GM18499 (cell line): ENCODE measurements at regions not wholly inside any gene's neighbourhood (a gene's known extent, or its start where the extent isn't known, plus 50 kb on each side); places are given as distances from the start of the nearest gene placed in this dataset.
A peak's percentile ranks its signal among the peaks of the same experiment; 100 is the strongest.
"Not testable (repeated sequence)": the region's sequence is repeated elsewhere in the genome, so short reads cannot be mapped to it uniquely, and the experiment has no call there.

Source experiments
- ATAC-seq: cut with Tn5 transposase; IDR thresholded peaks from one replicate; pipeline ENCODE4 v1.9.1; 2021; ENCODE audit warnings: moderate number of reproducible peaks; ENCODE audit not compliant: insufficient read depth, unreplicated experiment

DNA sequence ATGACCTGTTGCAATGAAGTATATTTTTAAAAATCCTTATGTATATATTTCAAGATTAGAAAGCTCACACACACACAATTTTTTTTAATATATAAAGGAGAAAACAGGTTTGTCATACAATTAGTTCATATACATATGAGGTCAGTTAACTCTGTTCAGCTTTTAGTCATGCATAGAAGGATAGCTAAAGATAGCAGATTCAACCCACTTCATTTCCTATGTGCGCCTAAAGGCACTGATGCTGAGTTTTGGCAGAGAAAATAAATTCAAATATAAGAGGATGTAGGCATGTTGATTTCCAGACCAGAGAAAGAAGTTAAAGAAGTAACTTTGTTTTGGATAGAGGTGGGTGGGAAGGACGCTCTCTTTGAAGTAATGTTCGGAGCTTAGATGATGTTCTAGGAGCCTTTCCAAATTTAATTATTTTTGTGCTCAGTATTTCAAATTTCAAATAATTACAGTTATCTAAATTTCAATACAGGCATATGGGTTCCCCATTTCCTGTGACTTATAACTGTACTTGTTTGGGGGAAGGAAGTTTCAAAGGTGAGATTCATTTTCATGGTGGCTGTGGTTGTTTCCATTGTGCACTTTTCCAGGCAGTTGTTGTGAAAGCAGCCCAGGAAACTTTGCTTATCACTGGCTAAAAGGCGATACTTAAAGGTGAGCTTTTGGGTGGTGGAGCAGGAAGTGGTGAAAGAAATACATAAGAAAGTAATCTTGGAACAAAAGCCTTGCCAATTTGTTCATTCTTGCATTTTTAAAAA is 523.4 kb upstream of the FANCL start:
- ATAC-seq, result peak; percentile 45

DNA sequence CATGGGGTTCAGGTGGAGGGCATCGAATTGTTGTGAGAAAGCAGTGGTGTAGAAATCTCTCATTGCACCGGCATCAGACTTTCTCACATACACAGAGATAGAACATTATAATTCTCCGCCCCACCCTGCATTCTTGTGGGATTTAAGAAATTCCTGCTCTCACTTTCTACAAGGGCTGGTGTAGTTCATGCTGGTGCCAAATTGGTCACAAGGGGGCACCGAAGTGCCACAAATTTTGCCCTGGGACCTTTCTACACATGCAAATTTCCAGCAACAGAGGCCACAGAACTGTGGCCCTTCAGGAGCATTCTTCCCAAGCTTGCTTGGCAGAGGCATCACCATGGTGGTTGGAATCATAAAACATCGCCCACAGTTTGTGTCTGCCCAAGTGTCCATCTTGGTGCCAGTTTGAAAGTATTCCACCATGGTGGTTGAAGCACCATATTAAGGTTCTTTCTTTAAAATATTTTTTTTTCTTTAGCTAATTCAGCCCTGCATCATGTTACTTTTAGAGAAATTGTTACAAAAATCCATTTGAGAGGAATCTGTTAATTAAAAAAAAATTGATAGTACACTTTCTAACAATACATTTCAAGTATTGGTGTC is 521.2 kb upstream of the FANCL start:
- no peak for ATAC-seq

DNA sequence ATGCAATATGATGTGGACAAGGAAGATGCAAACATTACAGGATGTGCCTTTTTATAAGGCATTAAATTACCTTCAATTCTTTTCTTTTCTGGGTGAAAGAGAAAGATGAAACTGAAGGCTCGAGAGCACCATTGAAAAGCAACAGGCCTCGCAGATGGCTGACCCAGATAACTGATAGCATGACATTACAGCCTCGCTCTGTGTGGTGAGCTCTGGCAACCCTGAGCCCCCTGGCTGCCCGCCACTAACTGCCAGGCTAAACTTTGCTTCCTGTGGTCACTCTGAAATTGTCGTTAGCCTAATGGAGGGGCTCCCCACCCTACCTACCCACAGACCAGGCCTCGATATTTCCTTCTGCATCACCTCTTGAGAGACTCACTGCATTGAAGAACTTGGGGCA is 516.8 kb upstream of the FANCL start:
- no peak for ATAC-seq

DNA sequence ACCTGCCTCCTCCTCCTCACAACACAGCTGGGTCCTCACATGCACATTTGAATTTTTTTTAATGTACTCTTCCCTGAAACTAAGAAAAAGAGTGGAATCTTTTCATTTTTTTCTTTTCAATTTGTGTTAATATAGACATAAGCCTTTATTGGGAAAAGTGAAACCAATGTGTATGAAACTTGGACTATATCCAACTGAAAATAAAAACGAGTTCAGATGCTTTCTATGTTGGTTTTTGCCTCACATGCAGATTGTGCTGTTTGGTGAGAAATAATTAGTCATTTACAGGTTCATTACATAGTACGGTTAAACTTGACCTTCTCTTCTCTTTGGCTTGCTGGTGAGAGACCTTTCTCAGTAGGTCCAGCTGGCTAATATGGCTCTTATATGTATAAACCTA is 515.2 kb upstream of the FANCL start:
- ATAC-seq, result no peak

DNA sequence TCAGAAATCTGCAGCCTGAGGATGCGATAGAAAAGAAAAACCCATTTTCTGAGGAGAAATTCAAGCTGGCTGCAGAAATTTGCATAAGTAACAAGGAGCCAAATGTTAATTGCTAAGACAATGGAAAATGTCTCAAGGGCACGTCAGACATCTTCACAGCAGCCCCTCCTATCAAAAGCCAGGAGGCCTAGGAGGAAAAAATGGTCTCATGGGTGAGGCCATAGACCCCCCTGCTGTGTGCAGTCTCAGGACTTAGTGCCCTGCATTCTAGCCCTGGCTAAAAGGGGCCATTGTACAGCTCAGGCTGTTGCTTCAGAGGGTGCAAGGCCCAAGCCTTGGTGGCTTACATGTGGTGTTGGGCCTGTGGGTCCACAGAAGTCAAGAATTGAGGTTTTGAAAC is 511.4 kb upstream of the FANCL start:
- not testable (repeated sequence) for ATAC-seq

DNA sequence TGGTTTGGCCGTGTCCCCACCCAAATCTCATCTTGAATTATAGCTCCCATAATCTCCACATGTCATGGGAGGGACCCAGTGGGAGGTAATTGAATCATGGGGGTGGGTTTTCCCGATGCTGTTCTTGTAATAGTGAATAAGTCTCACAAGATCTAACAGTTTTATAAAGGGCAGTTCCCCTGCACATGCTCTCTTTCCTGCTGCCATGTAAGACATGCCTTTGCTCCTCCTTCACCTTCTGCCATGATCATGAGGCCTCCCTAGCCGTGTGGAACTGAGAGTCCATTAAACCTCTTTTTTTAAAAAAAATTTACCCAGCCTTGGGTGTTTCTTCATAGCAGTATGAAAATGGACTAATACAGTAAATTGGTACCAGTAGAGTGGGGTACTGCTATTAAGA is 510.6 kb upstream of the FANCL start:
- not testable (repeated sequence) for ATAC-seq

DNA sequence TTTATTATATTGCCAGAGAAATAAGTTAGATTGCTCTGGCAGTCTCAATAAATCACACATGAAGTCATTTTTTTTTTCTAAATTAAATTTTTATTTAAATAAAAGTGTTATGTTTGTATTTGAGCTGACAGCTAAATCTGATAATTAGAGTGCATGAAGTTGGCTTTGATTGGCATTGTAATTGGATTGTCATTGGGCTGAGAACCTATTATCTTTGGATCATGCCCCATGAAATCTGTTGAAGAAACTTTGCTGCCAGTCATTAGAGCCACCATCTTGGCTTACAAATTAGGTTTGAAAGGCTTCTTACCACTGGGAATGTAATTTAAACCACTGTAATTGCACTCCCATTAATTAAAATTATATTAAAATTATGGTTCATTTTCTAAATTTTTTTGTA is 507.9 kb upstream of the FANCL start:
- ATAC-seq, result no peak

DNA sequence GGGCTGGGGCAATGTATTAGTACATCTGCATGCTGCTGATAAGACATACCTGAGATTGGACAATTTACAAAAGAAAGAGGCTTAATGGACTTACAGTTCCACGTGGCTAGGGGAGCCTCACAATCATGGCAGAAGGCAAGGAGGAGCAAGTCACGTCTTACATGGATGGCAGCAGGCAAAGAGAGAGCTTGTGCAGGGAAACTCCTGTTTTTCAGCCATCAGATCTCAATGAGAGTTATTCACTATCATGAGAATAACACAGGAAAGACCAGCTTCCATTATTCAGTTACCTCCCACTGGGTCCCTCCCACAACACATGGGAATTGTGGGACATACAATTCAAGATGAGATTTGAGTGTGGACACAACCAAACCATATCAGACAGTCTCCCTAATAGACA is 504.2 kb upstream of the FANCL start:
- ATAC-seq, result not testable (repeated sequence)

DNA sequence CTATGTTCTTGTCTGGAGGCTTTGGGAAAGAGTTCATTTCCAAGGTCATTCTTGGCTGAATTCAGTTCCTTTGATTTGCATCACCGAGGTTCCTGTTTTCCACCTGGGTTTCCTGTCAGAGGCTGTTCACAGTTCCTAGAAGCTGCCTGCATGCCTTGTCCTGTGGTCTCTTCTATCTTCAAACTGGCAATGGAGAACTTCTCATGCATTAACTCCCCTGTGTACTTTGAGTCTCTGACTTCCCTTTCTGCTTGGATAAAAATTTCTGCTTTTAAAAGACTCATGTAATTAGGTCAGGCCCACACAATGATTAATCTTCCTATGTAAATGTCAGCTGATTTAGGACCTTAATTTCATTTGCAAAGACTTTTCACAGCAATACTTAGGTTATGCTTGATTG is 499.3 kb upstream of the FANCL start:
- no peak for ATAC-seq

DNA sequence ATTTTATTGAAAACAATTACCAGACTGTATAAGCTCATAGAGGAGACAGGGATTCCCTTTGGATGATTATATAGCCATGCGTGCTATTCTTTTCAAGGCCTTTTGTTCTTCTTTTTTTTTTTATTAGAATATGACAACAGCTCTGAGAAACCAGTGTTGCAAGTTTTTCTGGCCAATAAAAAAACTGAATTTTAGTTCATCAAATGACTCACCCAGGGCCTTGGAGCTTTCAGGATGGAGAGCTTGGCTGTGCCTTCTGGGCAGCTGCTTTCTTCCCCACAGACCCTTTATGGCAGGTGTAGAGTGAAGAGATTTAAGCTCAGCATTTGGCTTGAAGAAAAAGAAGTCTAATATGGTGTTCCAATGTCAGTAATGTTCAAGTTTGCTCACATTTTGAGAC is 497.9 kb upstream of the FANCL start:
- ATAC-seq, result no peak

DNA sequence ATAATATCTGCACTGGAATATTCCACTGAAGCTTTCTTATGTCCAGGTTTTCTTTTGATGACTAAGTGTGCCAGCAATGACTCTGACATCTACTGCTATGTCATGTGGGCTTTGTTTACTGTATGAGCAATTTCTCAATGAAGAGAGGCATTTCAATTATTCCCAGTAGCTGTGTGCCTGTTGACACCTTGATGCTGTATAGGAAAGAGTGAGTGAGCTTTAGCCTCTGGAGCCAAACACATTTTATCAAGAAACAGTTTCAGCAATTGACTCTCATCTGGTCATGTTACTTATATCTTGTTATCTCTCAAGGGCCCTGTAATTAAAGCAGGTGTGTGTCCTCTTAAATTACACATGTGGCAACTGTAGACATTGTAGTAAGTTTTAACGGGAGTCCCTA is 493.2 kb upstream of the FANCL start:
- no peak for ATAC-seq

DNA sequence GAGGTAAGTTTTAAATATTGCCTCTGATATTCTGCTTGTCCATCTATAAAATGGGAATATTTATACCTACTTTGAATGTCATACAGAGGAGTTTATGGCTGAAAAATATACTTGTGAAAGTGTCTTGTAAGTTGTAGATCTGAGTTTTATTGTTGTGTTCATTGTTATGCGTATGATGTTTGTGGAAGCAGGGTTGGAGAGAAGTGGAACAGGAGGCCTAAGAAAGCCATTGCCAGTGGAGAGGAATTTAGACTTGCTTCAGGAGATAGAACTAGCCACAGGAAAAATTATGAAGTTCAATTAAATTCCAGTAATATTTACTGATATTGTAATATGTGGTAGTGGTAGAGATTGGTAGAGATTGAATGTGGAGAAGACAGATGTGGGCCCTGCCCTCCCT is 491.9 kb upstream of the FANCL start:
- no peak for ATAC-seq

DNA sequence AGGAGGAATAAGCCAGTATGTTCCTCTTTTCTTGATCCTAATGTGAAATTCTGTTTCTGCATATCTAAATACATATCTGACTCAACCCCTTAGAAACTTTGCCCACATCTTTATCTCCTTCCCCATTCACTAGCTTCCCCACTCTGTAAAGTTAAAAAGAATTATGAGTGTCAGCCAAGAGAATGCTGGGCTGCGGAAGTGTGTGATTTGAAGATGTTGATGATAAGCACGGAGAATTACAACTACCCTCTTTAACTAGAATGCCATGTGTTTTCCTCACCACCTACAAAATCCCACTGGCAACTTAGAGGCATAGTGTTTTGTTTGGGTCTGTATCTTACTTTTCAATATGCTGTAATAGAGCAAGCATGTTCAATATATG is 490.4 kb upstream of the FANCL start:
- ATAC-seq, result no peak

DNA sequence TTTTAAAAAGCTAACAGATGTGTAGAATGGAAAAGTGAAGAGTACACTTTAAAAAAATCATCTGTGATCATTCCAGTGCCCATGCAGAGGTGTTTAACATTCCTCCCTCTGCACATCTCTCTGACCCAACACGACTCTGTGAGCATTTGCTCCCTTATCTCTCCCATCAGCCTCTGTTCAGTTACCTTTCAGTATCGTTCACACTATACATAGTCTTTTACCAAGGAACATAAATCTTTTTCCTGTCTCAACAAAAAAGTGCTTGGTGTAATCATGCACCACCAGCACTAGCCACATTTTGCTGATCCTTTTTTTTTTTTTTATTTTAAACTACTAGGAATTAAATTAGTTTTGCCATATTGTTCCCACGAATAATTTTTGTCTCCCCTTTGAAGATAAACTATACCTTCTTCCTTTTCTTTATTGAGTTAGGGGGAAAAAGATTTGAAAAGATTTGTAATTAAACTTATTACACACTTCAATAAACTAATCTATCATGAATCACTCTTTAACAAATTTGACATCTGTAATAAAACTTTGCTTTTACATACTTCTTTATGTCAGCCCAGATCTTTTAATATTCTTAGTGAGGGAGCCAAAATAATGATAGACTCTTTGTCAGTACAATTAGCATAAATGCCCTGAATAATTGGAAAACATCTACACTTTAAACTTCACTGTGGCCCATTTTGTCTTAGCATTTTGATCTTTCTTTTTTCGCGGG is 489.8 kb upstream of the FANCL start:
- ATAC-seq, result no peak

DNA sequence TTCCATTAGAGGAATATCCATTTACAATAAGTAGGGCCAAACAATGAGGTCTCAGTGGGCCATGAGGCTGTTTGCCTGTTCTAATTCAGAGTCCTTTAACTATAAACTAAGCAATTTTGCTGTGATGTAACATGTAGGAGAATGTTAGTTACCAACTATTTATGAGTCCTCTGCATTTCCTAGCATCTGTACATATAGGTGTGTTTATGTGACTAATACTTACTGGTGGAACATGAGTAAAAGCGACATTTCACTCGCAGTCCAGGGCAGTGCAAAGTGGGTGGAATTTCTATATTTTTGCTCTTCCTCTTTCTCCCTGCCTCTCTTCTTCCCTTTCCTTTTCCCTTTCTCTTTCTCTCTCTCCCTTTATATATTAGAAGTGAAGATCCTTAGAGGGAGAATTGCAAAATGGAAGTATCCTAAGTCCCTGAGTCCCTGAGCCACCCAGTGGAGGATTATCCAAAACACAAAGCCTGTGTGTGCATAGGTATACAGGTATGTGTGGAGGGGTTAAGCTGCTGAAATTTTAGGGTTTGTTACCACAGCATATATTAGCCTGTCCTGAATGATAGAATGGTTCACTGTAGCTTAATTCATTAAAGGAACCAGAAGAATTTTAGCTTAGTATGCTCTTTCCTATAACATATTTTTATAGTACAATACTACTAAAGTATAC is 487.0 kb upstream of the FANCL start:
- ATAC-seq, result no peak

DNA sequence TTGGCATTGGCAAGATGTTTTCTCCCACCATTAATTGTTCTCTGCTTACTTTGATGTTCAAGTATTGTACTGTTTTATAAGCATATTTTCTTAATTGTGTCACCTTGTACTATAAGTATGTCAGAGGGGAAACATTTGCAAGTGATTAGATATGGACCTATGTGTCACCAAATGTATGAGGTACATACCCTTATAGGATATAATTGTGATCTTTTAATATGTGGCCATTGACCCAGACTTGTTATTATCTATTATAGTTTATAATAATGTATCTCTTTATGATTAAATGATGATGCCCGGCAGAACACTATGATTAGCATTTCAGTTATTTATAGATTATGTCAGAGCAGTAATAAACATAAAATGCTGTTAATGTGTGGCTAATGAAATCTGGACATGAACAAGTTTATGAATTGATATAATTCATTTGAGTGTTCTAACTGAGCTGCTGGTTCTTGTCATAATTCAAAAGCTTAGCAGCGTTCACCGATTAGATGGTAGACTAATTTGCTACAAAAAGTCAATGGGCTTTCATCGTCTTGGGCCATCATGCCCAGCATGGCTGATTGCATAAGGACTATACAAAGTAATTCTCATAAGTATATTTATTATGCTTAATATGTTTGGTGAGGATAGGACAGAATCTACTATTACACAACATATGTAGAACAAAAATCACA is 480.9 kb upstream of the FANCL start:
- no peak for ATAC-seq

DNA sequence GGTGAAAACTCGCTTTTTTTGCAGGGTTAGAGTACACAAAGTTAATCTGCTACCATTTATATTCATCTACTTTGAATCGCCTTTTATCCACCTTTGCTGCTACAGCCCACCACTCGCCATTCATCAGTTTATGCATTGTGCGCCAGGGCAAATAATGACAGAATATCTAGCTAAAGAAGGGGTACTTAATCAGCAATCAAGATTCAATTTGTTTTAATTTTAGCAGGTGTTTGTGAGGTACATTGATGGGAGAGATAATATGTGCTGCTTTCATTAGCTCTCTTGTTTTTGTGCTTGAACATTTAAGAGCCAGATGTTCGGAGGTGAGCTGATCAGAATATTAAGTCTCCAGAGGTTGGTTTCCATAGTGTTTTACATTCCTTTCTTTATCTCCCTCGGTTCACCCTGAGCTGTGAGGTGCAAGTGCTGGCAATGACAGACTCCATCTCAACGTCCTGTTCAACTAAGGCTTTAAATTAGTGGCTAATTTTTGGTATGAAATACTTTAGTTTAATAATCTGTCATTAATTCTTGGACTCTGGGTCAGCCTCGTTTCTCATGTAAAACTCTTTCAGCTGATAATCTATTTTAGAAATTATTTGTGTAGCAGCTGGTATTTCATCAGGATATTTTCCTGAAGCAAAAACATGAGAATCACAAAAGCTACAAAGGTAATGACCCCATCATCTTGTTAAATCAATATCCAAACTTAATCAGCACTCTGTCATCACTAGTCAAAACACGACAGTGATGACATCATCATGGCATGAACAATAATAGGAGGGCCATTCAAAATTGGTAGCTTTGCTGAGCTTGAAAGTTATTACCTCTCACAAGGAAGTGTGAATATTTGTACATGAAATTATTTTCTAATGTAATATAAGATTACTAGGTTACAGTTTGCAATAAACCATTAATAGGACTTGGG is 479.9 kb upstream of the FANCL start:
- ATAC-seq, result no peak

DNA sequence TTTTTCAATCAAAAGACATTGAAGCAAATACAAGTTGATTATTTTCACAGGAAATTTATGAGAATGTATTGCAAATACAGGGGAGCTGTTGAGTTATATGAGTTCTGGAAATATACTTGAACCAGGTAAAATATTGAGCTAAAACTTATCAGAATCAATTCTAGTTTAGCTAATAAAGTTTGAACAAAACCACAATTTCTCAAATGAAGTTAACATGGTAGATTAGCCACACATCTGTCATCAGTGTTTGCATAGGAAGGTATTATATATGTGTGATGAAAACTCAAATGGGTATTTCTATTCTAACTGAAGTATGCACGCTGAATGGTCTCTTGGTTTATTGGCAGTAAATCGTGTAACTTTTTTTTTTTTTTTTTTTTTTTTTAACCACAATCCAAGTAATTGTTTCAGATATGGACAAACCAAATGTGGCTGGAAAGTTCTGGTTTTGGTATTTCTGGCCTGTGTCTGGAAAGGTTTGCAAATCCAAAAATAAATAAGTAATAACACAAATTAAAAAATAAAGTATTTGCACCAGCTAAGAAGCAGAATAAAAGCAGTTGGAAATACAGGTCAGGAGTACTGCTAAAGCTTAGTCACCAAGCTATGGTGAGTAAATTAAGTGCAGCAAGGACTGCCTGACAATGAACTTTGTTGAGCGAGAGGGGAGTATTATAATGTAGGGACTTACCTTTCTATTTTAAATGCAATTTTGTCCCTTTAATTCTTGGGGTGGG is 479.1 kb upstream of the FANCL start:
- no peak for ATAC-seq

DNA sequence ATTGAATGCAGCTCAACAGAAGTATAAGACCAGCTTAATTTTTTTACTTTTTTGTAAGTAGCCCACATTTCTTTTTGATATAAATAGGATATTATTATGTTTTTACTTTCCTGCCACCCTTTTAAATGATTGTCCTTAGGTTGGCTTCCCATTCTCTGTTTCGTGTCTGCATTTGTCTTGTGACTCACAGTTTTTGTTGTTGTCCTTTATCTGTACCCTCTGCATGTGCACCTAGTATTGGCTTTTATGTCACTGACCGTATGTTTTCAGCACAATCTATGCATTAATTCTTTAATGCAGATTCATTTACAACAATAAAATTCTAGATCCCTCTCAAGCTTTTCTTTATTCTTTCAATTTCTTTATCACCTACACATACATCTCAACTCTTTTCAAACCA is 474.2 kb upstream of the FANCL start:
- ATAC-seq, result no peak
